ENCODE measurements at regions not wholly inside any gene's neighbourhood (a gene's known extent, or its start where the extent isn't known, plus 50 kb on each side); places are given as distances from the start of the nearest gene placed in this dataset.

DNA sequence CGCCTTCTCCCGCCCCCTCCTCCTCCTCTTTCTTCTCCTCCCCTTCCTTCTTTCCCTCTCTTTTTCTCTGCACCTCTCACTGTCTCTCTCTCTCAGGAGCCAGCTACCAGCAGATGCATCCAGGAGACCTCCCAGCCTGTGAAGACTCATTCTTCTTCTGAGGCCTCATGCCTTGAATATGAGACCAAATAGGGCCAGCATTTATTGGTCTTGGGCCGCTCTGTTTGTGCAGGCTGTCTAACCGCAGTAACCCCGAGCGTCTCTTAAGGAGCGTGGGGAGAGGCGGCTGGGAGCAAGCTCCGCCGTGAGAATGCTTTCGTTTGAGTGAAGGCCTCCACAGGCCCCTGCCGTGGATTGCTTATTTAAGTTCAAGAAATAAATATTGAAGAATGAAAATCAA lies 167.0 kb downstream of the NUFIP1 start:
- H3K4me3 ChIP-seq = no peak overlapping the region
- CTCF ChIA-PET (ENCODE audit: low intra/inter-chr PET ratio) = no interaction called here
- POLR2A ChIA-PET = no interaction called here

More for the DNA sequence above, 167.0 kb downstream of the NUFIP1 start:
- H3K9me3 ChIP-seq (replicated peaks; ENCODE audit: control insufficient read depth, insufficient read depth, low read depth, low read length) = no peaks in the 10 kb centered on the region
- TF ChIP-seq FOS (IDR thresholded peaks at IDR 0.05; ENCODE audit: extremely low read depth, insufficient read length) (no peak), CSDE1 (IDR thresholded peaks at IDR 0.05) (no peak), MTA3 (IDR thresholded peaks at IDR 0.05; ENCODE audit: borderline replicate concordance) (no peak)
- TF ChIP-seq, protein P1, sequence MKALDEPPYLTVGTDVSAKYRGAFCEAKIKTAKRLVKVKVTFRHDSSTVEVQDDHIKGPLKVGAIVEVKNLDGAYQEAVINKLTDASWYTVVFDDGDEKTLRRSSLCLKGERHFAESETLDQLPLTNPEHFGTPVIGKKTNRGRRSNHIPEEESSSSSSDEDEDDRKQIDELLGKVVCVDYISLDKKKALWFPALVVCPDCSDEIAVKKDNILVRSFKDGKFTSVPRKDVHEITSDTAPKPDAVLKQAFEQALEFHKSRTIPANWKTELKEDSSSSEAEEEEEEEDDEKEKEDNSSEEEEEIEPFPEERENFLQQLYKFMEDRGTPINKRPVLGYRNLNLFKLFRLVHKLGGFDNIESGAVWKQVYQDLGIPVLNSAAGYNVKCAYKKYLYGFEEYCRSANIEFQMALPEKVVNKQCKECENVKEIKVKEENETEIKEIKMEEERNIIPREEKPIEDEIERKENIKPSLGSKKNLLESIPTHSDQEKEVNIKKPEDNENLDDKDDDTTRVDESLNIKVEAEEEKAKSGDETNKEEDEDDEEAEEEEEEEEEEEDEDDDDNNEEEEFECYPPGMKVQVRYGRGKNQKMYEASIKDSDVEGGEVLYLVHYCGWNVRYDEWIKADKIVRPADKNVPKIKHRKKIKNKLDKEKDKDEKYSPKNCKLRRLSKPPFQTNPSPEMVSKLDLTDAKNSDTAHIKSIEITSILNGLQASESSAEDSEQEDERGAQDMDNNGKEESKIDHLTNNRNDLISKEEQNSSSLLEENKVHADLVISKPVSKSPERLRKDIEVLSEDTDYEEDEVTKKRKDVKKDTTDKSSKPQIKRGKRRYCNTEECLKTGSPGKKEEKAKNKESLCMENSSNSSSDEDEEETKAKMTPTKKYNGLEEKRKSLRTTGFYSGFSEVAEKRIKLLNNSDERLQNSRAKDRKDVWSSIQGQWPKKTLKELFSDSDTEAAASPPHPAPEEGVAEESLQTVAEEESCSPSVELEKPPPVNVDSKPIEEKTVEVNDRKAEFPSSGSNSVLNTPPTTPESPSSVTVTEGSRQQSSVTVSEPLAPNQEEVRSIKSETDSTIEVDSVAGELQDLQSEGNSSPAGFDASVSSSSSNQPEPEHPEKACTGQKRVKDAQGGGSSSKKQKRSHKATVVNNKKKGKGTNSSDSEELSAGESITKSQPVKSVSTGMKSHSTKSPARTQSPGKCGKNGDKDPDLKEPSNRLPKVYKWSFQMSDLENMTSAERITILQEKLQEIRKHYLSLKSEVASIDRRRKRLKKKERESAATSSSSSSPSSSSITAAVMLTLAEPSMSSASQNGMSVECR (CRISPR knock-in tag; IDR thresholded peaks at IDR 0.05) = no peak
- no peaks in the 10 kb centered on the region for H4K20me1 ChIP-seq (replicated peaks; ENCODE audit: control insufficient read depth, insufficient read depth, low read length)
- H3K4me1 ChIP-seq (replicated peaks in 1 of 2; ENCODE audit: control insufficient read depth in 2 of 2, insufficient read depth in 2 of 2, low read length in 2 of 2) = no peaks in the 10 kb centered on the region
- in situ Hi-C loops (cut with MboI) = no loop called here
- no peak for DNase-seq (ENCODE audit: extremely low read depth in 1 of 4, low spot score in 3 of 4)
- no peak for ATAC-seq
- no peak overlapping the region for H3K9ac ChIP-seq (ENCODE audit: insufficient read depth in 1 of 2, low read depth in 2 of 2, low read length in 2 of 2)
- H3K27ac ChIP-seq (ENCODE audit: extremely low read depth, low read depth, low read length) = no peak overlapping the region
- no TSS peak for BruUV-seq (replicated peaks)
- 0% methylated on average over 10 of the region's 12 CpGs for WGBS (ENCODE audit: insufficient coverage, low coverage, missing lambda C conversion rate)
- H3K4me2 ChIP-seq (ENCODE audit: insufficient read depth, low read length) = no peak overlapping the region
- intact Hi-C loops (cut with micrococcal nuclease) = no loop called here
- no peak overlapping the region for H2AFZ ChIP-seq (ENCODE audit: low read depth, low read length)
- no peaks in the 10 kb centered on the region for H3K79me2 ChIP-seq (ENCODE audit: control insufficient read depth, insufficient read depth, low read length)
- FAIRE-seq = no peak
- peaks cover 5 to 38% of the 10 kb centered on the region in 2 experiments; a peak in 3 of 5 replicates for H3K27me3 ChIP-seq (ENCODE audit: control insufficient read depth in 2 of 2, insufficient read depth in 2 of 2, low read length in 2 of 2)
- no peaks in the 10 kb centered on the region for H3K36me3 ChIP-seq (ENCODE audit: control insufficient read depth, insufficient read depth, low read length)
- no peaks in the 10 kb centered on the region for H3K9me1 ChIP-seq (ENCODE audit: control insufficient read depth, insufficient read depth, low read length)
